ENCODE measurements at regions not wholly inside any gene's neighbourhood (a gene's known extent, or its start where the extent isn't known, plus 50 kb on each side); places are given as distances from the start of the nearest gene placed in this dataset.

GRCh38 chr5:17001428-17001827 is 65.3 kb upstream of the MYO10 start:
- TF ChIP-seq, protein P1, sequence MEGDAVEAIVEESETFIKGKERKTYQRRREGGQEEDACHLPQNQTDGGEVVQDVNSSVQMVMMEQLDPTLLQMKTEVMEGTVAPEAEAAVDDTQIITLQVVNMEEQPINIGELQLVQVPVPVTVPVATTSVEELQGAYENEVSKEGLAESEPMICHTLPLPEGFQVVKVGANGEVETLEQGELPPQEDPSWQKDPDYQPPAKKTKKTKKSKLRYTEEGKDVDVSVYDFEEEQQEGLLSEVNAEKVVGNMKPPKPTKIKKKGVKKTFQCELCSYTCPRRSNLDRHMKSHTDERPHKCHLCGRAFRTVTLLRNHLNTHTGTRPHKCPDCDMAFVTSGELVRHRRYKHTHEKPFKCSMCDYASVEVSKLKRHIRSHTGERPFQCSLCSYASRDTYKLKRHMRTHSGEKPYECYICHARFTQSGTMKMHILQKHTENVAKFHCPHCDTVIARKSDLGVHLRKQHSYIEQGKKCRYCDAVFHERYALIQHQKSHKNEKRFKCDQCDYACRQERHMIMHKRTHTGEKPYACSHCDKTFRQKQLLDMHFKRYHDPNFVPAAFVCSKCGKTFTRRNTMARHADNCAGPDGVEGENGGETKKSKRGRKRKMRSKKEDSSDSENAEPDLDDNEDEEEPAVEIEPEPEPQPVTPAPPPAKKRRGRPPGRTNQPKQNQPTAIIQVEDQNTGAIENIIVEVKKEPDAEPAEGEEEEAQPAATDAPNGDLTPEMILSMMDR (IDR thresholded peaks at IDR 0.05; ENCODE audit: low read depth, low read length, missing control alignments): no peak
- H3K4me3 ChIP-seq (ENCODE audit: low read depth, low read length): no peak overlapping the region
- no peak for DNase-seq (ENCODE audit: low read depth)

DNA sequence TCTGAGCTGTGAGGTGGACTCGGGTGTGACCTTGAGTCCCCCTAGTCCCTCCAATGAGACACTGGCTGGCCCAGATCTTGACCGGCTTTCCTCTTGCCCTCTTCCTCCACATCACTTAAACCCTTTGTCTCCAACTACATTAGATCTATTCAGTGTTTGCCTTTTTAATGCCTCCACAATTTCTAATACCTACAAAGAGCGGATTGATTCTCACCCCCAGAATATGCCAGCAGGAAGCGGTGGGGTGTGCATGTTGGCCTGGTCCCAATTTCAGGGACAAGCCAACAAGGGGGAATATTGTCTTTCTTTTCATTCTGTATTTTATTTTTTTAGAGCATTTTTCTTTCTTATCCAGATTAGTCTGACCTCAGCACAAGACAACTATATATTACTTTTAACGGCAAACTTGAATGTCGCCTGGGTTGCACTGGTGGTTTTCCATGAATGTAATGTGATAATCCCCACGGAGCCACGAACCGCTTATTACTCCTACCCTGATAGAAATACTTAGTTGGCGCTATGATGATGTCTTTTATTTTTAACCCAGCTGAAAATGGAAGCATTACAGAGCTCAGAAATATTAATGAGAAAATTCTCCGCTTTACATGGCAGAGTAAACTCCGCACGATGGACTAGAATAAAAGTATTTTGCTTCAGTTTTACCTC is 68.5 kb upstream of the MYO10 start:
- DNase-seq (ENCODE audit: low read depth): no peak
- TF ChIP-seq, protein P1 (IDR thresholded peaks at IDR 0.05; ENCODE audit: low read depth, low read length, missing control alignments): no peak
- no peak overlapping the region for H3K4me3 ChIP-seq (ENCODE audit: low read depth, low read length)

- TF ChIP-seq, protein P1 (IDR thresholded peaks at IDR 0.05; ENCODE audit: low read depth, low read length, missing control alignments): no peak
- no peak overlapping the region for H3K4me3 ChIP-seq (ENCODE audit: low read depth, low read length)
- no peak for DNase-seq (ENCODE audit: low read depth)
Measured at GRCh38 chr5:17005107-17005828, 69.2 kb upstream of the MYO10 start.

DNA sequence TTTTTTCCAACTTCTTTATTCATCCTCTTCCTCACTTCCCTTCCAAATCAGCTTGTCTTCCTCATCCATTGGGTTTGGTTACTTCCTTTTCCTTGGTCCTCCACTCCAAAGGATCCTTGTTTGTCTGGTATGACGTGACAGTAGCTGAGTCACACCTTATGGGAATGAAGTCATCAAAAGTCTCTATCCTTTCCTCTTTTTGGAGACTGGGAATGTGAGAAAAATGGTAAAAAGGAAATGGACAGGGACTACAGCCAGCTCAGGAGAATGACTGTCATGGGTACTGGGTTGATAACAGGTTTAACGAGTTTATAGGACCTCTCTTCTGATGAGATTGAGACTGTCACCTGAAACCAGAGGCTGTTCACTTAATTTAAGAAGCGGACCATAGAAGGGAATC is 76.2 kb upstream of the MYO10 start:
- no peak for DNase-seq (ENCODE audit: low read depth)
- TF ChIP-seq, protein P1 (IDR thresholded peaks at IDR 0.05; ENCODE audit: low read depth, low read length, missing control alignments): no peak
- H3K4me3 ChIP-seq (ENCODE audit: low read depth, low read length): no peak overlapping the region

DNA sequence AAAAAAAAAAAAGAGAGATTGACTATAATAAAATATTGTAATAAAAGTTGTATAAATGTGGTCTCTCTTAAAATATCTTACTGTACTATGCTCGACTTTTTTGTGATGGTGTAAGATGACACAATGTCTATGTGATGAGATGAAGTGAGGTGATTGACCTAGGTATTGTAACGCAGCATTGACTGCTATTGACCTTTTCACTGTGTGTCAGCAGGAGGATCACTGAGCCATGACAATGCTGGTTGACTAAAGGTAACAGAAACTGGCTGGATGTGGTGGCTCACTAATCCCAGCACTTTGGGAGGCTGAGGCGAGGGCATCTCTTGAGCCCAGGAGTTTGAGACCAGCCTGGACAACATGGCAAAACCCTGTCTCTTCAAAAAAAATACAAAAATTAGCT is 78.6 kb upstream of the MYO10 start:
- TF ChIP-seq, protein P1 (IDR thresholded peaks at IDR 0.05; ENCODE audit: low read depth, low read length, missing control alignments): no peak
- no peak overlapping the region for H3K4me3 ChIP-seq (ENCODE audit: low read depth, low read length)
- no peak for DNase-seq (ENCODE audit: low read depth)

- H3K4me3 ChIP-seq (ENCODE audit: low read depth, low read length): no peak overlapping the region
- TF ChIP-seq, protein P1 (IDR thresholded peaks at IDR 0.05; ENCODE audit: low read depth, low read length, missing control alignments): no peak
- DNase-seq (ENCODE audit: low read depth): no peak
Measured at GRCh38 chr5:17018871-17019270, 82.8 kb upstream of the MYO10 start.

All from GM12864 (cell line).